DND-41 (cell line): ENCODE measurements at regions not wholly inside any gene's neighbourhood (a gene's known extent, or its start where the extent isn't known, plus 50 kb on each side); places are given as distances from the start of the nearest gene placed in this dataset.

Experiments used
- ATAC-seq: fragments of 200-7000 bp; cut with Tn5 transposase; 3 replicates; pipeline ENCODE4 v1.9.1; 2021; ENCODE audit warnings: low read depth; ENCODE audit not compliant: insufficient read depth
- DNase-seq: peaks from one replicate; pipeline ENCODE4 v3.0.0-alpha.2; 2020
- H2AFZ ChIP-seq: 2 replicates; pipeline ENCODE4 v1.6.0; 2012; ENCODE audit warnings: low read depth, low read length
- H3K27ac ChIP-seq: 2 replicates; pipeline ENCODE4 v1.5.1; 2012; ENCODE audit warnings: low read length, inconsistent platforms
- H3K27me3 ChIP-seq: fragments of 200-600 bp; sonication (generic); 2 replicates; pipeline ENCODE4 v1.6.0; 2012; ENCODE audit warnings: low read length, mild to moderate bottlenecking, inconsistent platforms; ENCODE audit not compliant: insufficient read depth, poor library complexity
- H3K36me3 ChIP-seq: 2 replicates; pipeline ENCODE4 v1.5.1; 2012; ENCODE audit warnings: low read length, inconsistent platforms; ENCODE audit not compliant: insufficient read depth
- H3K4me1 ChIP-seq: 2 replicates; pipeline ENCODE4 v1.5.1; 2012; ENCODE audit warnings: mild to moderate bottlenecking, low read length; ENCODE audit not compliant: insufficient read depth
- H3K4me2 ChIP-seq: 2 replicates; pipeline ENCODE4 v1.6.0; 2012; ENCODE audit warnings: mild to moderate bottlenecking, moderate library complexity, low read length, inconsistent platforms; ENCODE audit not compliant: insufficient read depth
- H3K4me3 ChIP-seq, 2 experiments: fragments of 200-600 bp in 1 of 2; shearing (Covaris generic) in 1 of 2; 2 replicates each; pipeline ENCODE4 v1.5.1; 2012 to 2016; ENCODE audit warnings: inconsistent platforms in 2 of 2, low read length in 2 of 2, mild to moderate bottlenecking in 2 of 2, low read depth in 1 of 2, moderate library complexity in 1 of 2
- H3K79me2 ChIP-seq: 2 replicates; pipeline ENCODE4 v1.6.0; 2012; ENCODE audit warnings: low read length, inconsistent platforms; ENCODE audit not compliant: insufficient read depth
- H3K9ac ChIP-seq: 2 replicates; pipeline ENCODE4 v1.6.0; 2012; ENCODE audit warnings: low read depth, mild to moderate bottlenecking, inconsistent platforms, low read length, moderate library complexity
- H3K9me3 ChIP-seq: 2 replicates; pipeline ENCODE4 v1.5.1; 2012; ENCODE audit warnings: low read length, moderate library complexity, mild to moderate bottlenecking, inconsistent platforms; ENCODE audit not compliant: insufficient read depth, severe bottlenecking
- H4K20me1 ChIP-seq: 2 replicates; pipeline ENCODE4 v1.6.0; 2012; ENCODE audit warnings: low read length; ENCODE audit not compliant: insufficient read depth
- EZH2 ChIP-seq: IDR thresholded peaks from 3 replicates; pipeline ENCODE4 v1.6.1; 2012; ENCODE audit warnings: borderline replicate concordance, low read depth, mild to moderate bottlenecking, moderate library complexity, low read length, inconsistent platforms; ENCODE audit not compliant: severe bottlenecking
- TF ChIP-seq, protein P1 (sequence below): IDR thresholded peaks from 2 replicates; pipeline ENCODE4 v1.5.1; 2012; ENCODE audit warnings: borderline replicate concordance, low read length, moderate library complexity, mild to moderate bottlenecking; ENCODE audit not compliant: poor library complexity, severe bottlenecking; ENCODE audit errors: extremely low read depth

DNA sequence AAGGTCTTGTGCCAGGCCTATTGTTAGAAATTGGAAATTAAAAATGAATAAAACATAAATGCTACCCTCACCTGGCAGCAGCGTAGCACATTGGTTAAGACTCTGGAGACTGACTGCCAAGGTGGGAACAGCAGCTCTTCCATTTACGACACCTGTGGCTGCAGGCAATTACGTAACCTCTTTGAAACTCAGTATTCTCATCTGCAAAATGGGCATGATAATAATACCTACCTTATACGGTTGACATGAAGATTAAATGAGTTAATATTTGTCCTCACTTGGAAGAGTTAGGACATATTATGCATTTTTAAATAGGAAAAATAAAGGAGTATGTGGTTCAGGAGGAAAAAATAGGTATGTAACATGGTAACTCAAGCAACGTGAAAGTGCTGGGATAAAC, 279.3 kb upstream of the NCKAP5 start:
- no peak for ATAC-seq

GRCh38 chr2:133848111-133848649, 279.9 kb upstream of the NCKAP5 start:
- Histone ChIP-seq H3K9ac (no peak overlapping the region), H3K4me2 (no peak overlapping the region), H3K79me2 (no peaks in the 10 kb centered on the region), H3K9me3 (no peaks in the 10 kb centered on the region), H3K4me1 (no peaks in the 10 kb centered on the region), H4K20me1 (no peaks in the 10 kb centered on the region), H3K27me3 (peaks cover 23% of the 10 kb centered on the region), H2AFZ (no peak overlapping the region), H3K4me3 (no peak overlapping the region), H3K27ac (no peak overlapping the region), H3K36me3 (no peaks in the 10 kb centered on the region)
- no peak for TF ChIP-seq EZH2
- TF ChIP-seq, protein P1, sequence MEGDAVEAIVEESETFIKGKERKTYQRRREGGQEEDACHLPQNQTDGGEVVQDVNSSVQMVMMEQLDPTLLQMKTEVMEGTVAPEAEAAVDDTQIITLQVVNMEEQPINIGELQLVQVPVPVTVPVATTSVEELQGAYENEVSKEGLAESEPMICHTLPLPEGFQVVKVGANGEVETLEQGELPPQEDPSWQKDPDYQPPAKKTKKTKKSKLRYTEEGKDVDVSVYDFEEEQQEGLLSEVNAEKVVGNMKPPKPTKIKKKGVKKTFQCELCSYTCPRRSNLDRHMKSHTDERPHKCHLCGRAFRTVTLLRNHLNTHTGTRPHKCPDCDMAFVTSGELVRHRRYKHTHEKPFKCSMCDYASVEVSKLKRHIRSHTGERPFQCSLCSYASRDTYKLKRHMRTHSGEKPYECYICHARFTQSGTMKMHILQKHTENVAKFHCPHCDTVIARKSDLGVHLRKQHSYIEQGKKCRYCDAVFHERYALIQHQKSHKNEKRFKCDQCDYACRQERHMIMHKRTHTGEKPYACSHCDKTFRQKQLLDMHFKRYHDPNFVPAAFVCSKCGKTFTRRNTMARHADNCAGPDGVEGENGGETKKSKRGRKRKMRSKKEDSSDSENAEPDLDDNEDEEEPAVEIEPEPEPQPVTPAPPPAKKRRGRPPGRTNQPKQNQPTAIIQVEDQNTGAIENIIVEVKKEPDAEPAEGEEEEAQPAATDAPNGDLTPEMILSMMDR: no peak
- ATAC-seq (no peak), DNase-seq (no peak)

More for the DNA sequence above, 279.3 kb upstream of the NCKAP5 start:
- Histone ChIP-seq H3K27me3 (peaks cover 23% of the 10 kb centered on the region), H3K27ac (no peak overlapping the region), H3K36me3 (no peaks in the 10 kb centered on the region), H3K79me2 (no peaks in the 10 kb centered on the region), H4K20me1 (no peaks in the 10 kb centered on the region), H3K4me3 (no peak overlapping the region), H3K4me1 (no peaks in the 10 kb centered on the region), H2AFZ (no peak overlapping the region), H3K4me2 (no peak overlapping the region), H3K9me3 (no peaks in the 10 kb centered on the region), H3K9ac (no peak overlapping the region)
- no peak for TF ChIP-seq EZH2
- TF ChIP-seq, protein P1: no peak
- no peak for DNase-seq

- no peak for TF ChIP-seq EZH2
- TF ChIP-seq, protein P1: no peak
- no peaks in the 10 kb centered on the region for H4K20me1 ChIP-seq
- H3K79me2 ChIP-seq: no peaks in the 10 kb centered on the region
These were observed 281.1 kb upstream of the NCKAP5 start for GRCh38 chr2:133849341-133849740.

More at GRCh38 chr2:133849341-133849740, 281.1 kb upstream of the NCKAP5 start:
- H2AFZ ChIP-seq: no peak overlapping the region
- H3K4me1 ChIP-seq: no peaks in the 10 kb centered on the region
- DNase-seq (no peak), ATAC-seq (no peak)
- H3K4me3 ChIP-seq: no peak overlapping the region
- no peak overlapping the region for H3K27ac ChIP-seq
- no peak overlapping the region for H3K9ac ChIP-seq
- H3K36me3 ChIP-seq: no peaks in the 10 kb centered on the region
- no peaks in the 10 kb centered on the region for H3K9me3 ChIP-seq
- no peak overlapping the region for H3K4me2 ChIP-seq
- peaks cover 23% of the 10 kb centered on the region for H3K27me3 ChIP-seq
